K562 (cell line): ENCODE measurements at regions not wholly inside any gene's neighbourhood (a gene's known extent, or its start where the extent isn't known, plus 50 kb on each side); places are given as distances from the start of the nearest gene placed in this dataset.

ENCODE experiments used
- ADNP ChIP-seq: fragments of 200-800 bp; sonication (Bioruptor generic); IDR thresholded peaks from 2 replicates; pipeline ENCODE4 v1.6.1; 2016; ENCODE audit warnings: missing genetic modification characterization, missing compliant biosample characterization
- CBX8 ChIP-seq: fragments of 200-600 bp; sonication (generic); IDR thresholded peaks from 2 replicates; pipeline ENCODE4 v1.6.1; 2012; ENCODE audit warnings: borderline replicate concordance, mixed run types, low read depth, mild to moderate bottlenecking, moderate library complexity, mixed read lengths, low read length, control low read depth, inconsistent platforms; ENCODE audit not compliant: poor library complexity, severe bottlenecking; ENCODE audit errors: extremely low read depth
- HINFP ChIP-seq: fragments of 450-650 bp; conservative IDR thresholded peaks from 2 replicates; pipeline ENCODE4 v1.6.1; 2016; ENCODE audit warnings: missing genetic modification characterization, low read depth, mild to moderate bottlenecking, control low read depth, missing compliant biosample characterization
- KLF10 ChIP-seq: fragments of 250-450 bp; sonication (Bioruptor Pico); IDR thresholded peaks from 2 replicates; pipeline ENCODE4 v1.6.1; 2021; ENCODE audit warnings: matching md5 sums
- MEIS2 ChIP-seq: fragments of 450-650 bp; IDR thresholded peaks from 2 replicates; pipeline ENCODE4 v1.6.1; 2014; ENCODE audit warnings: mild to moderate bottlenecking; ENCODE audit not compliant: partially characterized antibody
- MTA2 ChIP-seq: fragments of 450-650 bp; IDR thresholded peaks from 2 replicates; pipeline ENCODE4 v1.6.1; 2016; ENCODE audit warnings: low read depth
- MYNN ChIP-seq, 2 experiments: sonication (generic); formaldehyde crosslinking in 1 of 2; IDR thresholded peaks; 2 replicates each; pipeline versions ENCODE4 v1.5.0 to v1.6.1; 2016 to 2020; ENCODE audit warnings: antibody characterized with exemption in 1 of 2, missing genetic modification reagents in 1 of 2
- NCOA6 ChIP-seq: fragments of 450-650 bp; IDR thresholded peaks from 2 replicates; pipeline ENCODE4 v1.6.1; 2017; ENCODE audit warnings: mild to moderate bottlenecking
- POU5F1 ChIP-seq: fragments of 150-350 bp; IDR thresholded peaks from 2 replicates; pipeline ENCODE4 v1.6.1; 2014; ENCODE audit warnings: borderline replicate concordance, low read length, low read depth, mild to moderate bottlenecking; ENCODE audit not compliant: partially characterized antibody
- PURB ChIP-seq: sonication (generic); formaldehyde crosslinking; IDR thresholded peaks from 2 replicates; pipeline ENCODE4 v1.9.0; 2021; ENCODE audit warnings: low read depth, mild to moderate bottlenecking, missing genetic modification reagents
- SMAD1 ChIP-seq: fragments of 150-350 bp; IDR thresholded peaks from 2 replicates; pipeline ENCODE4 v1.6.1; 2014; ENCODE audit warnings: low read length, low read depth; ENCODE audit not compliant: partially characterized antibody
- ZBTB7A ChIP-seq: IDR thresholded peaks from 2 replicates; pipeline ENCODE4 v1.6.1; 2011; ENCODE audit warnings: low read depth, mild to moderate bottlenecking, low read length, moderate library complexity, borderline replicate concordance; ENCODE audit not compliant: control insufficient read depth
- ZNF184 ChIP-seq: sonication (generic); formaldehyde crosslinking; IDR thresholded peaks from 2 replicates; pipeline ENCODE4 v1.5.0; 2020; ENCODE audit warnings: missing genetic modification reagents
- ZNF24 ChIP-seq: fragments of 450-650 bp; IDR thresholded peaks from 2 replicates; pipeline ENCODE4 v1.6.1; 2016
- ZNF431 ChIP-seq: sonication (generic); formaldehyde crosslinking; IDR thresholded peaks from 2 replicates; pipeline ENCODE4 v1.8.0; 2022; ENCODE audit warnings: mild to moderate bottlenecking, missing genetic modification reagents
- ZNF512 ChIP-seq: IDR thresholded peaks from 2 replicates; pipeline ENCODE4 v1.6.1; 2016; ENCODE audit warnings: missing genetic modification characterization, missing compliant biosample characterization
- ZNF592 ChIP-seq: fragments of 450-650 bp; IDR thresholded peaks from 2 replicates; pipeline ENCODE4 v1.6.1; 2017; ENCODE audit warnings: antibody characterized with exemption, mild to moderate bottlenecking

GRCh38 chr15:92803852-92804609, 96.1 kb upstream of the CHD2 start (continued):
- TF ChIP-seq ZNF592 (peak; percentile 90), ZBTB7A (no peak; the same call in 1 of the 2 replicates), PURB (no peak), HINFP (tag) (peak; percentile 78), CBX8 (no peak), SMAD1 (peak; percentile 82), MEIS2 (peak; percentile 94), MTA2 (peak; percentile 63; the same call in 1 of the 2 replicates), KLF10 (CRISPR knock-in tag) (no peak), ZNF512 (tag) (no peak), ZNF431 (CRISPR knock-in tag) (no peak), POU5F1 (peak; percentile 44), MYNN (IDR thresholded peaks at IDR 0.05) (peak; percentile 94), MYNN (CRISPR knock-in tag; IDR thresholded peaks at IDR 0.05) (no peak), NCOA6 (peak; percentile 44; the same call in 1 of the 2 replicates), ZNF184 (no peak), ADNP (tag) (no peak; the same call in none of the 2 replicates), ZNF24 (no peak)
